KOPT-K1 (cell line): ENCODE measurements at regions not wholly inside any gene's neighbourhood (a gene's known extent, or its start where the extent isn't known, plus 50 kb on each side); places are given as distances from the start of the nearest gene placed in this dataset.

Experiments used
- H3K27ac ChIP-seq: fragments of 200-600 bp; sonication (generic); 2 replicates; pipeline ENCODE4 v1.5.1; 2016; ENCODE audit warnings: antibody characterized with exemption, mild to moderate bottlenecking, low read depth, low read length; ENCODE audit not compliant: poor library complexity, severe bottlenecking
- H3K36me3 ChIP-seq: fragments of 200-600 bp; sonication (generic); 2 replicates; pipeline ENCODE4 v1.5.1; 2017; ENCODE audit warnings: antibody characterized with exemption, mild to moderate bottlenecking, low read length, moderate library complexity; ENCODE audit not compliant: insufficient read depth
- H3K9me3 ChIP-seq: fragments of 200-600 bp; sonication (generic); 2 replicates; pipeline ENCODE4 v1.5.1; 2017; ENCODE audit warnings: antibody characterized with exemption, low read length, mild to moderate bottlenecking; ENCODE audit not compliant: insufficient read depth, poor library complexity, severe bottlenecking

DNA sequence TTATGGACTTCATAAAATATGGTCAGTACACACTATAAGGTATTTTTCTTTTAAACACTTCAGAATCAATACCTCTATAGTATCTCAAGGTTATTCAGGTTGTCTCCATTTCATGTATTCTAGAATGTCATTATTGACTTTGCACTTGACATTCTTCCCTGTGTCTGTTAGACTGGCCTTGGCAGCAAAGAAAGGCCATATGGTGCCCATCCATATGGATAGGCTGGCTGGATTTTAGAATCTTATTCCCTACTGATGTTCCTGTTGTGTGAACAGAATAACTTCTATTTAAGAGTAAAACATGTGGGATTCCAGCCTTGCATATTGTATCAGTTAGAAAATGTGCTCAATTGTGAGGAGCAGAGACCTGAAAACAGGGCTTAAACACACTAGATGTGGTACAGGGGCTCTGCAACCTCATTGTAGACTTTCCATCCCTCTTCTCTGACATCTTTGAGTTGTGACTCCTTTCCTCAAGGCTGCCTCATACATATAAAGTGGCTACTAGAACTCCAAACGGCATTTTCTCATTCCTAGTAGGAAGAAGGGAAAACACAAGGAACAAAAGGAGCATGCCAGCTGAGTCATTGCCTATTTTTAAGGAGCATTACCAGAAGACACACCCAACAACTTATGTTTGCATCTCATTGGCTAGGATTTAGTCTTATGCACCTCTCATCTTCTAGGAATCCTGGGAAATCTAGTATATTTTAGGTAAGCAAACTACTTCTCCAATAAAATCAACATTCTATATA, 221.2 kb upstream of the TMPO start:
- Histone ChIP-seq H3K9me3 (no peaks in the 10 kb centered on the region), H3K36me3 (no peaks in the 10 kb centered on the region), H3K27ac (no peak overlapping the region)

GRCh38 chr12:98295681-98296080, 219.7 kb upstream of the TMPO start:
- H3K9me3 ChIP-seq: no peaks in the 10 kb centered on the region
- no peaks in the 10 kb centered on the region for H3K36me3 ChIP-seq
- H3K27ac ChIP-seq: no peak overlapping the region

- no peaks in the 10 kb centered on the region for H3K36me3 ChIP-seq
Measured at GRCh38 chr12:98296462-98297079, 218.8 kb upstream of the TMPO start.

DNA sequence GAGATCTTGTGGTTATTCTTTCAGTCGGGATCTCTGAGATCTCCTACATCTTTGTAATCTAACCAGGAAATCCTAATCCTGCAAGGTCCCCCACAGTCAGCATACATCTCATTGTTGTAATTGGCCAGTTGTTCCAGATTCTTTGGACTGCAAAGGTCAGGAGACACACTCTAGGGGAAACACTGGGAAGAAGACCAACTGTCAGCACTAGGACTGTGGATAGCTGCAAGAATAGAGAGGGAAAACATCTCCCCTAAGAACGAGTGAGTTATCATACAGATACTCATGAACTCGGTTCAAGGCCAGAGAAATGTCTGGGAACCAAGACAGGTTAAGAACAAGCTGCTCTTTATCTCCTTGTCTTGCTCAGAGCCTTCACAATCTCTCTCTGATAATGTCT, 217.9 kb upstream of the TMPO start:
- no peaks in the 10 kb centered on the region for H3K36me3 ChIP-seq
- no peaks in the 10 kb centered on the region for H3K9me3 ChIP-seq
- no peak overlapping the region for H3K27ac ChIP-seq

More at GRCh38 chr12:98296462-98297079, 218.8 kb upstream of the TMPO start:
- Histone ChIP-seq H3K9me3 (no peaks in the 10 kb centered on the region), H3K27ac (no peak overlapping the region)

- H3K36me3 ChIP-seq: no peaks in the 10 kb centered on the region
- H3K27ac ChIP-seq: no peak overlapping the region
- no peaks in the 10 kb centered on the region for H3K9me3 ChIP-seq
Measured at GRCh38 chr12:98308141-98308540, 207.2 kb upstream of the TMPO start.

GRCh38 chr12:98317939-98318899, 197.2 kb upstream of the TMPO start:
- H3K9me3 ChIP-seq: no peaks in the 10 kb centered on the region
- H3K36me3 ChIP-seq: no peaks in the 10 kb centered on the region
- no peak overlapping the region for H3K27ac ChIP-seq

DNA sequence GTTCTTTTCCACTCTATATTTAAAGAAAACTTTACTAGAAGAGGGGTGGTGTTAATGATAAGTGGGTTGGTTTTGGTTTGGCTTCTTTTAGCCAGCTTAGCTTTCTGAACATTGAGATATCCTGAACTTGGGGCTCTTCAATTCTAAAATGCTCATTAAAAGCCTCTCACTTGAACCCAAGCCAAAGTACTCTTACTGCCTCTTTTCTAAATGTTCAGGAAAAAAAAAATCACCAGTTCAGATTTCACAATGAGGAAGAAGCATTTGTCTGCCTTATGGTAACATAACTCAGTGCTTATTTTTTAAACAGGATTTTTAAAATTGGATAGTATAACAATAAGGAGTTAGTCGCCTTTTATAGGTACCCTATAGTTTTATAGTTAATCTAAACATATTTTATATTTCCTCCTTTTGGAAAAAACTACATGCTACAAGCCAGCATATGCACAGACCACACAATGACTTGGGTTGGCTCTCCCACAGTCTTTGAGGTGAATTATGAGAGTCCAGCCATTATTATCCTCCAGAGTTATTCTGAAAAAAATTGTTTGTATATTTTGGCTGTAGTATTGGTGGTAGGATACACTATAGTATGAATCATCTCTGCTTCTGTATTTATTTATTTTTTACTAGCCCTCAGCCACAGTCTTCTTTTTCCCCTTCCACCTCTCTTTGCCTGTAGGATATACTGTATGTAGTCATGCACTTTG, 195.5 kb upstream of the TMPO start:
- H3K9me3 ChIP-seq: no peaks in the 10 kb centered on the region
- no peak overlapping the region for H3K27ac ChIP-seq
- no peaks in the 10 kb centered on the region for H3K36me3 ChIP-seq

GRCh38 chr12:98325003-98325402, 190.4 kb upstream of the TMPO start:
- Histone ChIP-seq H3K9me3 (no peaks in the 10 kb centered on the region), H3K27ac (no peak overlapping the region), H3K36me3 (no peaks in the 10 kb centered on the region)

- H3K9me3 ChIP-seq: no peaks in the 10 kb centered on the region
- no peak overlapping the region for H3K27ac ChIP-seq
- H3K36me3 ChIP-seq: no peaks in the 10 kb centered on the region
Measured at GRCh38 chr12:98328467-98328866, 186.9 kb upstream of the TMPO start.

- H3K27ac ChIP-seq: no peak overlapping the region
- no peaks in the 10 kb centered on the region for H3K36me3 ChIP-seq
- H3K9me3 ChIP-seq: no peaks in the 10 kb centered on the region
Measured at GRCh38 chr12:98329589-98329988, 185.8 kb upstream of the TMPO start.

DNA sequence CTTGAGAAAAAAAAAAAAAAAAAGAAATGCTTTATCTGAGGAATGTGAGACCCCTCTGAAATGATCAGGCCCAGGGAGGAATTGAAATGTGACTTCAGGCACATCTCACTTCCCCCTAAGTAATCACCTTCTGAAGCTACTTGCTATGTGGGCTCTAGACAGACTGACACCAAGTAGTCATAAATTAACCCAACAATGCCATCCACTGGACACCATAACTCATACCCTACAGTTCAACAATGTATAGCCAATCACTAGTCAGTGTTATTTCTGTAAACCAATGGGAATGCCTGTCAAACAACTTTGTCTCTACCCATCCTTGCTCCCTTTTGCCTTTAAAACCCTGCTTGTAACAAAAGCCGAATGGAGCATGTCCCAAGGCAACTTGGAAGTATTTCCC, 182.7 kb upstream of the TMPO start:
- no peaks in the 10 kb centered on the region for H3K9me3 ChIP-seq

GRCh38 chr12:98334768-98335167, 180.6 kb upstream of the TMPO start:
- Histone ChIP-seq H3K9me3 (no peaks in the 10 kb centered on the region), H3K27ac (no peak overlapping the region), H3K36me3 (no peaks in the 10 kb centered on the region)

More for the DNA sequence above, 182.7 kb upstream of the TMPO start:
- Histone ChIP-seq H3K36me3 (no peaks in the 10 kb centered on the region), H3K27ac (no peak overlapping the region)

GRCh38 chr12:98341026-98341425, 174.4 kb upstream of the TMPO start:
- H3K9me3 ChIP-seq: no peaks in the 10 kb centered on the region
- H3K36me3 ChIP-seq: no peaks in the 10 kb centered on the region
- no peak overlapping the region for H3K27ac ChIP-seq

- Histone ChIP-seq H3K36me3 (no peaks in the 10 kb centered on the region), H3K9me3 (no peaks in the 10 kb centered on the region)
Measured at GRCh38 chr12:98341732-98342131, 173.7 kb upstream of the TMPO start.

More at GRCh38 chr12:98341732-98342131, 173.7 kb upstream of the TMPO start:
- no peak overlapping the region for H3K27ac ChIP-seq
